ENCODE measurements at regions not wholly inside any gene's neighbourhood (a gene's known extent, or its start where the extent isn't known, plus 50 kb on each side); places are given as distances from the start of the nearest gene placed in this dataset.
"Not testable (repeated sequence)": the region's sequence is repeated elsewhere in the genome, so short reads cannot be mapped to it uniquely, and the experiment has no call there.

- not testable (repeated sequence) for DNase-seq
Observed at GRCh38 chr16:88165040-88165544, 213.9 kb downstream of the BANP start.

GRCh38 chr16:88165683-88166082 is 214.4 kb downstream of the BANP start:
- not testable (repeated sequence) for DNase-seq

GRCh38 chr16:88166209-88166773 is 215.1 kb downstream of the BANP start:
- DNase-seq: not testable (repeated sequence)

- not testable (repeated sequence) for DNase-seq
Observed at GRCh38 chr16:88167798-88168556, 214.8 kb upstream of the ZNF469 start.

GRCh38 chr16:88168557-88168949 is 214.2 kb upstream of the ZNF469 start:
- DNase-seq: not testable (repeated sequence)

GRCh38 chr16:88169136-88169830 is 213.5 kb upstream of the ZNF469 start:
- DNase-seq: not testable (repeated sequence)

- DNase-seq: not testable (repeated sequence)
Observed at GRCh38 chr16:88169831-88170165, 213.0 kb upstream of the ZNF469 start.

- no peak for DNase-seq
Observed at GRCh38 chr16:88170528-88170991, 212.2 kb upstream of the ZNF469 start.

- DNase-seq: not testable (repeated sequence)
Observed at GRCh38 chr16:88171126-88171525, 211.6 kb upstream of the ZNF469 start.

GRCh38 chr16:88176184-88176583 is 206.6 kb upstream of the ZNF469 start:
- not testable (repeated sequence) for DNase-seq

- not testable (repeated sequence) for DNase-seq
Observed at GRCh38 chr16:88176591-88177180, 206.1 kb upstream of the ZNF469 start.

GRCh38 chr16:88178251-88178650 is 204.5 kb upstream of the ZNF469 start:
- DNase-seq: not testable (repeated sequence)

- DNase-seq: not testable (repeated sequence)
Observed at GRCh38 chr16:88178896-88179295, 203.9 kb upstream of the ZNF469 start.

GRCh38 chr16:88182967-88183881 is 199.5 kb upstream of the ZNF469 start:
- not testable (repeated sequence) for DNase-seq

GRCh38 chr16:88184053-88184452 is 198.7 kb upstream of the ZNF469 start:
- DNase-seq: not testable (repeated sequence)

- DNase-seq: not testable (repeated sequence)
Observed at GRCh38 chr16:88184566-88185355, 198.0 kb upstream of the ZNF469 start.

GRCh38 chr16:88185406-88185805 is 197.4 kb upstream of the ZNF469 start:
- not testable (repeated sequence) for DNase-seq

GRCh38 chr16:88185976-88186888 is 196.5 kb upstream of the ZNF469 start:
- DNase-seq: not testable (repeated sequence)

GRCh38 chr16:88186889-88187870 is 195.6 kb upstream of the ZNF469 start:
- DNase-seq: not testable (repeated sequence)
